OCI-LY3 (cell line): ENCODE measurements at regions not wholly inside any gene's neighbourhood (a gene's known extent, or its start where the extent isn't known, plus 50 kb on each side); places are given as distances from the start of the nearest gene placed in this dataset.

Experiments
- H2AFZ ChIP-seq: fragments of 200-600, 300-600 bp; shearing (Covaris generic); 2 replicates; pipeline ENCODE4 v1.6.0; 2014; ENCODE audit warnings: antibody characterized with exemption, low read depth, low read length
- H3K27ac ChIP-seq: fragments of 200-600, 300-600 bp; sonication (generic); 2 replicates; pipeline ENCODE4 v1.5.1; 2014; ENCODE audit warnings: mild to moderate bottlenecking, low read length, moderate library complexity, mixed read lengths
- H3K27me3 ChIP-seq: fragments of 200-600, 300-600 bp; sonication (generic); 2 replicates; pipeline ENCODE4 v1.6.1; 2014; ENCODE audit warnings: low read depth, low read length, mixed read lengths
- H3K36me3 ChIP-seq: fragments of 200-600, 300-600 bp; sonication (generic); replicated peaks from 2 replicates; pipeline ENCODE3; 2014; ENCODE audit warnings: low read depth, low read length, mixed read lengths
- H3K4me1 ChIP-seq: fragments of 300-600, 200-600 bp; sonication (generic); 2 replicates; pipeline ENCODE4 v1.6.1; 2014; ENCODE audit warnings: low read length, mixed read lengths
- H3K4me2 ChIP-seq: fragments of 200-600, 300-600 bp; sonication (generic); 2 replicates; pipeline ENCODE4 v1.6.1; 2014; ENCODE audit warnings: low read length, mixed read lengths
- H3K4me3 ChIP-seq: fragments of 300-600, 200-600 bp; sonication (generic); 2 replicates; pipeline ENCODE4 v1.5.1; 2014; ENCODE audit warnings: antibody characterized with exemption, mild to moderate bottlenecking, low read length, moderate library complexity
- H3K79me2 ChIP-seq: fragments of 300-600, 200-600 bp; shearing (Covaris generic); 2 replicates; pipeline ENCODE4 v1.6.1; 2014; ENCODE audit warnings: mild to moderate bottlenecking, low read length, mixed read lengths
- H3K9ac ChIP-seq: fragments of 300-600, 200-600 bp; shearing (Covaris generic); 2 replicates; pipeline ENCODE4 v1.6.0; 2014; ENCODE audit warnings: mild to moderate bottlenecking, low read length, moderate library complexity
- H3K9me3 ChIP-seq: fragments of 200-600, 300-600 bp; shearing (Covaris generic); 2 replicates; pipeline ENCODE4 v1.6.1; 2014; ENCODE audit warnings: low read length, mixed read lengths; ENCODE audit not compliant: insufficient read depth
- H4K20me1 ChIP-seq: fragments of 200-600, 300-600 bp; sonication (generic); 2 replicates; pipeline ENCODE4 v1.6.1; 2016; ENCODE audit warnings: low read length, mixed read lengths; ENCODE audit not compliant: insufficient read depth
- CTCF ChIP-seq: fragments of 200-600, 300-600 bp; sonication (generic); IDR thresholded peaks from 2 replicates; pipeline ENCODE4 v1.5.1; 2014; ENCODE audit warnings: antibody characterized with exemption, low read length, low read depth
- EZH2phosphoT487 ChIP-seq: fragments of 200-600 bp; shearing (Covaris generic); IDR thresholded peaks from 2 replicates; pipeline ENCODE4 v1.6.1; 2018; ENCODE audit warnings: antibody characterized with exemption, mixed run types, low read depth

DNA sequence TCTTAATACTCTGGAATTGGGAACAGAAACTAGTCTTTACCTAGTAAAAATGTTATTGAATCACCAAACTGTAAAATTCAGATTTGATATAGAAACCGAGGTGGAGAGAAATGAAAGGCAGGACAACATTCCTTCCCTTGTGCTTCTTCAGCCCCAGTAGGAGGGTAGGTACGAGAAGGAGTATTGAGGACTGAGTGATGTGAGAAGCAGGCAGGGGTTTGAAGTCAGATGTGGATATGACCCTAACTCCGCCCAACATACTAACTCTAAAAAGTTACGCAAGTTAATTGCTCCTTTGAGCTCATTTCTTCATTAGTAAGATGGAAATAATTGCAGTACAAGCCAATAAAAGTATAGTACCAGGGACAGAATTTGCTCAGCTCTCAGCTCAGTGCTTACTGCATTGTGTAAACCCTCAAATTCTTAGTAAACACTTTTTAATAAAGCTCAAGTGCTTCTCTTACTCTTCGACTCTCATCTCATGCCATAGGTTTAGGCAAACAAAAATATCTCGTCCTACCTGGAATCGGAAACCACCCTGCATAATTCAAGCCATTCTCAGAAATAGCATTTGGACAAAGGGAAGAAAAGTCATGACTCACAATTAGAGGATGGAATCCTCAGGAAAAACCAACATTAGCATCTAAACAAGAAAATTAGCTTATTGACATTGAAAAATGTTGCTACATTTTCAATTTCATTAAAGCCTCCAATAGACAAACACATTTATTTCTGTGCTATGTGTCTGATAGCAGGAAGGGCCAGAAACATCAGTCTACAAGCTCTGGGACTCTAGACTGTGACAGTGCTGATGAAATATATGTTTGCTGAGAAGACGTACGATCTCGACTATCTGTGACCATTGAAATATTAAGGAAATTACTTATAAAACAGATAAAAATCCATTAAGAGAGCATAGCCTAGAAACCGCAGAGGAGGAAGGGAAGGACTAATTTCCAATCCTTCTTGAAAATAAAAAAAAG is 161.3 kb downstream of the HNMT start:
- H3K79me2 ChIP-seq = no peaks in the 10 kb centered on the region
- H3K27ac ChIP-seq = no peak overlapping the region
- H3K4me3 ChIP-seq = no peak overlapping the region
- TF ChIP-seq CTCF = no peak
- TF ChIP-seq EZH2phosphoT487 = no peak
- no peaks in the 10 kb centered on the region for H3K36me3 ChIP-seq
- no peak overlapping the region for H3K9ac ChIP-seq
- H3K4me1 ChIP-seq = no peaks in the 10 kb centered on the region
- no peaks in the 10 kb centered on the region for H3K27me3 ChIP-seq
- no peak overlapping the region for H2AFZ ChIP-seq
- no peaks in the 10 kb centered on the region for H3K9me3 ChIP-seq
- no peaks in the 10 kb centered on the region for H4K20me1 ChIP-seq
- H3K4me2 ChIP-seq = no peak overlapping the region

DNA sequence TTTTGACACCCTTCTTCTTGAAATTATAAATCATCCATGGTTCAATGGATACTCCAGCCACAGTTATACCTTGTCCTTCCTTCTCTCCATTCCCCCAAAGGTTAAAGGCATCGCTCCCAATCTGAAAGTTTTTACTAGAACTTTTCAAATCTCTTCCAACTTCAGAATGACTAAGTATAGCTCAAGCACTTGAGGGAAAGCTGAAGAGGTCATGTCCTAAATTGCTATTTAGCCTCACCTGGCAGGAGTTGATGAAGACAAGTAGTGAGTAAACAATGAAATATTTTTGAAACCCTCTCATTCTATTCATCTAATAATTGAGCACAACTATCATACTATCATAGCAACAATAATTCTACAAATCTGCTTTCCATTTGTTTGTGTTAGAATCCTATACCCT is 167.8 kb downstream of the HNMT start:
- Histone ChIP-seq H3K27me3 (no peaks in the 10 kb centered on the region), H2AFZ (no peak overlapping the region), H3K9ac (no peak overlapping the region), H4K20me1 (no peaks in the 10 kb centered on the region), H3K4me2 (no peak overlapping the region), H3K4me1 (no peaks in the 10 kb centered on the region), H3K9me3 (no peaks in the 10 kb centered on the region), H3K27ac (no peak overlapping the region), H3K4me3 (no peak overlapping the region), H3K79me2 (no peaks in the 10 kb centered on the region), H3K36me3 (no peaks in the 10 kb centered on the region)
- no peak for TF ChIP-seq CTCF
- TF ChIP-seq EZH2phosphoT487 = no peak

- H3K4me3 ChIP-seq = no peak overlapping the region
- no peaks in the 10 kb centered on the region for H4K20me1 ChIP-seq
- H2AFZ ChIP-seq = no peak overlapping the region
- H3K4me1 ChIP-seq = no peaks in the 10 kb centered on the region
- H3K4me2 ChIP-seq = no peak overlapping the region
- H3K9me3 ChIP-seq = no peaks in the 10 kb centered on the region
- H3K27me3 ChIP-seq = no peaks in the 10 kb centered on the region
- TF ChIP-seq EZH2phosphoT487 (no peak), CTCF (no peak)
- no peaks in the 10 kb centered on the region for H3K36me3 ChIP-seq
- H3K9ac ChIP-seq = no peak overlapping the region
- no peak overlapping the region for H3K27ac ChIP-seq
- no peaks in the 10 kb centered on the region for H3K79me2 ChIP-seq
These were observed 173.7 kb downstream of the HNMT start for GRCh38 chr2:138137949-138138348.

GRCh38 chr2:138147796-138148195 is 183.5 kb downstream of the HNMT start:
- no peak overlapping the region for H3K4me2 ChIP-seq
- H3K27me3 ChIP-seq = no peaks in the 10 kb centered on the region
- H4K20me1 ChIP-seq = no peaks in the 10 kb centered on the region
- no peak overlapping the region for H3K4me3 ChIP-seq
- H3K36me3 ChIP-seq = no peaks in the 10 kb centered on the region
- no peak overlapping the region for H3K9ac ChIP-seq
- no peaks in the 10 kb centered on the region for H3K79me2 ChIP-seq
- no peaks in the 10 kb centered on the region for H3K4me1 ChIP-seq
- H3K27ac ChIP-seq = no peak overlapping the region
- no peak overlapping the region for H2AFZ ChIP-seq
- no peaks in the 10 kb centered on the region for H3K9me3 ChIP-seq
- TF ChIP-seq CTCF (no peak), EZH2phosphoT487 (no peak)
